HepG2 (cell line): ENCODE measurements at regions not wholly inside any gene's neighbourhood (a gene's known extent, or its start where the extent isn't known, plus 50 kb on each side); places are given as distances from the start of the nearest gene placed in this dataset.

Experiments used
- ARHGAP35 ChIP-seq: sonication (generic); formaldehyde crosslinking; IDR thresholded peaks from 2 replicates; pipeline ENCODE4 v1.9.0; 2022; ENCODE audit warnings: mild to moderate bottlenecking, inconsistent platforms, moderate library complexity, missing genetic modification reagents, borderline replicate concordance
- EP300 ChIP-seq, 3 experiments: sonication (generic) in 1 of 3; formaldehyde crosslinking in 1 of 3; IDR thresholded peaks; 2 replicates each; pipeline versions ENCODE4 v1.5.1 to v1.6.1; 2011 to 2020; ENCODE audit warnings: low read depth in 2 of 3, low read length in 2 of 3, borderline replicate concordance in 1 of 3, improper control_type of control experiment in 1 of 3, mild to moderate bottlenecking in 1 of 3, missing genetic modification reagents in 1 of 3, moderate library complexity in 1 of 3
- FOSL2 ChIP-seq: sonication (generic); formaldehyde crosslinking; IDR thresholded peaks from 2 replicates; pipeline ENCODE4 v1.4.0; 2020; ENCODE audit warnings: missing genetic modification reagents
- FOXJ3 ChIP-seq: sonication (generic); formaldehyde crosslinking; IDR thresholded peaks from 2 replicates; pipeline ENCODE4 v1.4.0; 2020; ENCODE audit warnings: missing genetic modification reagents, mild to moderate bottlenecking, borderline replicate concordance
- FOXP4 ChIP-seq: sonication (generic); formaldehyde crosslinking; IDR thresholded peaks from 2 replicates; pipeline ENCODE4 v1.4.0; 2020; ENCODE audit warnings: missing genetic modification reagents
- HNF4A ChIP-seq: sonication (generic); formaldehyde crosslinking; IDR thresholded peaks from 2 replicates; pipeline ENCODE4 v1.4.0; 2020; ENCODE audit warnings: missing genetic modification reagents
- ISL2 ChIP-seq: sonication (generic); formaldehyde crosslinking; IDR thresholded peaks from 2 replicates; pipeline ENCODE4 v1.5.0; 2020; ENCODE audit warnings: missing genetic modification reagents
- JUND ChIP-seq: sonication (generic); formaldehyde crosslinking; IDR thresholded peaks from 2 replicates; pipeline ENCODE4 v1.8.0; 2022; ENCODE audit warnings: mild to moderate bottlenecking, missing genetic modification reagents
- KDM3A ChIP-seq: IDR thresholded peaks from 2 replicates; pipeline ENCODE4 v1.6.1; 2018; ENCODE audit warnings: low read depth, missing compliant biosample characterization
- PATZ1 ChIP-seq: sonication (generic); formaldehyde crosslinking; IDR thresholded peaks from 2 replicates; pipeline ENCODE4 v1.4.0; 2020; ENCODE audit warnings: missing genetic modification reagents
- POLR2G ChIP-seq: fragments of 200-400 bp; formaldehyde crosslinking; IDR thresholded peaks from 2 replicates; pipeline ENCODE4 v1.6.1; 2018; ENCODE audit warnings: mild to moderate bottlenecking, low read depth, low read length, moderate library complexity
- TFAP4 ChIP-seq: sonication (generic); IDR thresholded peaks from 2 replicates; pipeline ENCODE4 v1.6.1; 2016; ENCODE audit warnings: low read depth, borderline replicate concordance
- THRA ChIP-seq: sonication (generic); formaldehyde crosslinking; IDR thresholded peaks from 2 replicates; pipeline ENCODE4 v1.4.0; 2020; ENCODE audit warnings: missing genetic modification reagents, borderline replicate concordance
- ZBTB43 ChIP-seq: sonication (generic); formaldehyde crosslinking; conservative IDR thresholded peaks from 2 replicates; pipeline ENCODE4 v1.4.0; 2020; ENCODE audit warnings: missing genetic modification reagents
- ZFX ChIP-seq: sonication (generic); formaldehyde crosslinking; IDR thresholded peaks from 2 replicates; pipeline ENCODE4 v1.4.0; 2020; ENCODE audit warnings: mild to moderate bottlenecking, low read depth, missing genetic modification reagents, moderate library complexity
- ZNF331 ChIP-seq: sonication (generic); formaldehyde crosslinking; IDR thresholded peaks from 2 replicates; pipeline ENCODE4 v1.4.0; 2020; ENCODE audit warnings: missing genetic modification reagents
- ZNF503 ChIP-seq: sonication (generic); formaldehyde crosslinking; IDR thresholded peaks from 2 replicates; pipeline ENCODE4 v1.4.0; 2020; ENCODE audit warnings: missing genetic modification reagents
- ZNF530 ChIP-seq: sonication (generic); formaldehyde crosslinking; IDR thresholded peaks from 2 replicates; pipeline ENCODE4 v1.5.0; 2020; ENCODE audit warnings: low read depth, mild to moderate bottlenecking, missing genetic modification reagents
- ZSCAN30 ChIP-seq: sonication (generic); formaldehyde crosslinking; IDR thresholded peaks from 2 replicates; pipeline ENCODE4 v1.5.0; 2020; ENCODE audit warnings: mild to moderate bottlenecking, missing genetic modification reagents

- TF ChIP-seq ZNF530 (CRISPR knock-in tag) (no peak), KDM3A (CRISPR knock-in tag) (peak; percentile 32; the same call in 1 of the 2 replicates), ISL2 (CRISPR knock-in tag) (peak; percentile 84), PATZ1 (CRISPR knock-in tag) (peak; percentile 46; the same call in 1 of the 2 replicates), JUND (CRISPR knock-in tag) (0 out of 2 replicates have a peak, but pooled peaks have one; percentile 15), THRA (CRISPR knock-in tag) (peak; percentile 78; the same call in 1 of the 2 replicates), ZNF331 (peak; percentile 77; the same call in 1 of the 2 replicates), ARHGAP35 (CRISPR knock-in tag) (no peak), ZFX (no peak), TFAP4 (peak; percentile 96), HNF4A (CRISPR knock-in tag) (peak; percentile 62), POLR2G (no peak), FOSL2 (CRISPR knock-in tag) (peak; percentile 80), EP300 (IDR thresholded peaks at IDR 0.05; ENCODE audit: low read depth in 2 of 2, low read length in 2 of 2) (peak; percentile 60 to 91; a peak in 2 of 4 replicates), EP300 (CRISPR knock-in tag; IDR thresholded peaks at IDR 0.05; ENCODE audit: borderline replicate concordance) (peak; percentile 90), FOXP4 (CRISPR knock-in tag) (peak; percentile 74), ZNF503 (CRISPR knock-in tag) (peak; percentile 33; the same call in 1 of the 2 replicates), ZBTB43 (CRISPR knock-in tag) (peak; percentile 41), ZSCAN30 (CRISPR knock-in tag) (no peak), FOXJ3 (CRISPR knock-in tag) (peak; percentile 62; the same call in 1 of the 2 replicates)
These were observed 139.3 kb downstream of the CXCL12 start (continued) for GRCh38 chr10:44245601-44245938.
